A673 (cell line): ENCODE measurements at regions not wholly inside any gene's neighbourhood (a gene's known extent, or its start where the extent isn't known, plus 50 kb on each side); places are given as distances from the start of the nearest gene placed in this dataset.
A peak's percentile ranks its signal among the peaks of the same experiment; 100 is the strongest.

ENCODE experiments used
- BruUV-seq: library from RNA; stranded (reverse); fragments of 400-500 nt; replicated peaks from 2 replicates; lab custom pipeline; 2021; lab: Mats Ljungman, UMichigan
- CTCF ChIA-PET: fragments of 300-600 bp; sonication (Branson Sonifier 250); formaldehyde crosslinking; loops from one replicate; lab custom pipeline; 2022; ENCODE audit warnings: antibody characterized with exemption; lab: Charles Lee
- POLR2A ChIA-PET: fragments of 300-600 bp; sonication (Branson Sonifier 250); formaldehyde crosslinking; loops from one replicate; lab custom pipeline; 2022; ENCODE audit warnings: antibody characterized with exemption; ENCODE audit not compliant: low non-redundant PET; lab: Charles Lee
- DNase-seq: peaks from one replicate; pipeline ENCODE4 v3.0.0-alpha.2; 2015; ENCODE audit warnings: low spot score
- H3K27ac ChIP-seq: fragments of 200-600 bp; sonication (generic); 2 replicates; pipeline ENCODE4 v1.5.1; 2016; ENCODE audit warnings: mixed run types, low read depth, mild to moderate bottlenecking, mixed read lengths, antibody characterized with exemption, low read length; ENCODE audit not compliant: poor library complexity, severe bottlenecking
- H3K27me3 ChIP-seq: fragments of 200-600 bp; sonication (generic); replicated peaks from 2 replicates; pipeline ENCODE4 v1.6.1; 2017; ENCODE audit warnings: mixed run types, low read depth, mild to moderate bottlenecking, mixed read lengths, antibody characterized with exemption, low read length; ENCODE audit not compliant: insufficient read depth, poor library complexity
- H3K36me3 ChIP-seq: fragments of 200-600 bp; sonication (generic); 2 replicates; pipeline ENCODE4 v1.6.1; 2016; ENCODE audit warnings: mixed run types, mild to moderate bottlenecking, mixed read lengths, antibody characterized with exemption, low read length; ENCODE audit not compliant: insufficient read depth, poor library complexity, severe bottlenecking
- H3K4me1 ChIP-seq: fragments of 200-600 bp; sonication (generic); 2 replicates; pipeline ENCODE4 v1.6.1; 2017; ENCODE audit warnings: mixed run types, mild to moderate bottlenecking, mixed read lengths, antibody characterized with exemption, low read length; ENCODE audit not compliant: insufficient read depth, poor library complexity, severe bottlenecking
- H3K4me3 ChIP-seq: fragments of 200-600 bp; sonication (generic); 2 replicates; pipeline ENCODE4 v1.5.1; 2016; ENCODE audit warnings: low read depth, mixed run types, mild to moderate bottlenecking, mixed read lengths, low read length; ENCODE audit not compliant: poor library complexity, severe bottlenecking
- H3K9me3 ChIP-seq: fragments of 200-600 bp; sonication (generic); 2 replicates; pipeline ENCODE4 v1.6.1; 2016; ENCODE audit warnings: mixed run types, low read depth, mild to moderate bottlenecking, mixed read lengths, antibody characterized with exemption, low read length; ENCODE audit not compliant: poor library complexity, severe bottlenecking
- EZH2 ChIP-seq: fragments of 200-600 bp; sonication (generic); IDR thresholded peaks from 2 replicates; pipeline ENCODE4 v1.6.1; 2017; ENCODE audit warnings: borderline replicate concordance, low read depth, mild to moderate bottlenecking, mixed read lengths, antibody characterized with exemption, low read length; ENCODE audit not compliant: poor library complexity, severe bottlenecking
- intact Hi-C: fragments of 100-400 bp; cut with micrococcal nuclease; formaldehyde crosslinking; loops from one replicate; pipeline ENCODE4 v1.10.0; 2022; ENCODE audit not compliant: unreplicated experiment
- TF ChIP-seq, protein P1 (sequence below): fragments of 300-800, 200-600 bp; sonication (generic); conservative IDR thresholded peaks from 2 replicates; pipeline ENCODE4 v1.5.1; 2017; ENCODE audit warnings: low read depth, mild to moderate bottlenecking, antibody characterized with exemption, low read length, moderate library complexity, mixed read lengths

DNA sequence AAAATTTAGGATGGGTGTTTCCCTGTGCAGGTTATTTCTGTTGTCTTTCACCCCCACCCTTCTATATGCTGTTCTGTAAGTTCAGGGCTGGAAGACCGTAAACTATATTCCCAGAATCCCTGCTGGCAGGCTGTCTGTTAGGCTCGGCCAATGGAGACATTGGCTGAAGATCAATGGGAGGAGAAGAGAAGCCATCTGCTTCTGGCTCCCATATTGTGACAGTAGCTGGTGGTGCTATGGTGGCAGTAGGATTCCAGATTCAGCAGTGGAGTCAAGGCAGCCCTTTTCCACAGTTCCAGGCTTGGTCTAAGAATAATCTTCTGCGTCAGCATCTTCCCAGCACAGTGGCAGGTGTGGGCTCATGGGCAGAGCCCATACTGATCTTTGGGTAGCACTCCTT, 226.6 kb downstream of the ABHD5 start:
- no peak overlapping the region for H3K27ac ChIP-seq
- H3K27me3 ChIP-seq, result no peaks in the 10 kb centered on the region
- H3K36me3 ChIP-seq, result no peaks in the 10 kb centered on the region
- no peak for TF ChIP-seq EZH2
- peaks cover 23% of the 10 kb centered on the region for H3K4me1 ChIP-seq
- no TSS peak for BruUV-seq
- POLR2A ChIA-PET, result no interaction called here
- H3K4me3 ChIP-seq, result no peak overlapping the region
- intact Hi-C loops, result no loop called here
- no peaks in the 10 kb centered on the region for H3K9me3 ChIP-seq
- no peak for DNase-seq
- CTCF ChIA-PET, result no interaction called here

DNA sequence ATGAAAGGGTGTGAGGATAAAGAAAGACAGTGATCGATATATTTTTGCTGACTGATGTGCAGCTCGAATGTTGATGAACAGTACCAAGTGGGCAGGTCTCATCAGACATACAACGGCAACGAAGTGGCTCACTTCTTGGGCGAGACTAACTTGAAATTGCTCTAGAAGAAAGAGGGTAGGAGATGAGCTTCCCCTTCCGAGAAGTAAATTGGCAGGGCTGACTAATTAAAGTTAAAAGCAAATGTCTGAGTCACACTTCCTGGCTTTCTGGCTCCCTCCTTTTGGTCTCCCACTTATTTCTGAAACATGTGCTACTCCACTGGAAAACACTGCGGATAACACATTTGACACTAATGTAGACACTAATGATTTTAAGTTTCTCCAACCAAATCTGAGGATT, 228.3 kb downstream of the ABHD5 start:
- POLR2A ChIA-PET, result no interaction called here
- Histone ChIP-seq H3K4me1 (peaks cover 23% of the 10 kb centered on the region), H3K27ac (no peak overlapping the region), H3K9me3 (no peaks in the 10 kb centered on the region), H3K4me3 (no peak overlapping the region), H3K27me3 (no peaks in the 10 kb centered on the region), H3K36me3 (no peaks in the 10 kb centered on the region)
- DNase-seq, result peak; percentile 75
- BruUV-seq, result no TSS peak
- intact Hi-C loops, result no loop called here
- CTCF ChIA-PET, result no interaction called here
- TF ChIP-seq, protein P1, sequence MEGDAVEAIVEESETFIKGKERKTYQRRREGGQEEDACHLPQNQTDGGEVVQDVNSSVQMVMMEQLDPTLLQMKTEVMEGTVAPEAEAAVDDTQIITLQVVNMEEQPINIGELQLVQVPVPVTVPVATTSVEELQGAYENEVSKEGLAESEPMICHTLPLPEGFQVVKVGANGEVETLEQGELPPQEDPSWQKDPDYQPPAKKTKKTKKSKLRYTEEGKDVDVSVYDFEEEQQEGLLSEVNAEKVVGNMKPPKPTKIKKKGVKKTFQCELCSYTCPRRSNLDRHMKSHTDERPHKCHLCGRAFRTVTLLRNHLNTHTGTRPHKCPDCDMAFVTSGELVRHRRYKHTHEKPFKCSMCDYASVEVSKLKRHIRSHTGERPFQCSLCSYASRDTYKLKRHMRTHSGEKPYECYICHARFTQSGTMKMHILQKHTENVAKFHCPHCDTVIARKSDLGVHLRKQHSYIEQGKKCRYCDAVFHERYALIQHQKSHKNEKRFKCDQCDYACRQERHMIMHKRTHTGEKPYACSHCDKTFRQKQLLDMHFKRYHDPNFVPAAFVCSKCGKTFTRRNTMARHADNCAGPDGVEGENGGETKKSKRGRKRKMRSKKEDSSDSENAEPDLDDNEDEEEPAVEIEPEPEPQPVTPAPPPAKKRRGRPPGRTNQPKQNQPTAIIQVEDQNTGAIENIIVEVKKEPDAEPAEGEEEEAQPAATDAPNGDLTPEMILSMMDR, result no peak
- no peak for TF ChIP-seq EZH2

DNA sequence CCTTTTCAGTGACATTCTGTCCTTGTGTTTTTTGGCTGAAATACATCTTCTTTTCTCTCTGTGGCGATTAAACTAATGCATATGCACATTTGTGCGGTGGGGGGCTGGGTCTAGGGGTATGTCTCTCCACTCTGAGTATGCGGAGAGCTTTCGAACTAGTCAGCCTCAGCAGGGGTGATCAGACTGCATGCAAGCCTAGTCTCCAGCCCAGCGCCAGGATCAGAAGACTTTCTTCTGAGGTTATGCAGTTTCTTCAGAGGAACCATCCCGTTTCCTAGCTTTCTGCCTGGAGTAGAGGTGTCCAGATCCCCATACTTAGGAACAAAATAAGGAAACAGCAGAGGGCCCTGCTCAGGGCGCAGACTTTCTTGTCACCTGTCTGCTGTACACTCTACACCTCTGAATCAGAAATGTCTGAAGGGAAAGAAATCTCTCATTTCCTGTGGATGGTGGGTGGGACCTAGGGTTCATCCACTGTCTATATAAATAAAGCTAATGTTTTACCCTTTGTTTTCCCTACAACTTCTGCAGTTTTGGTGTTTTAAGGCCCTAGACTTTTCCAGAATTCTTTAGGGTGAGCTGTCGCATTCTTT, 230.4 kb downstream of the ABHD5 start:
- no peak overlapping the region for H3K27ac ChIP-seq
- no peaks in the 10 kb centered on the region for H3K9me3 ChIP-seq
- peaks cover 23% of the 10 kb centered on the region for H3K4me1 ChIP-seq
- TF ChIP-seq EZH2, result no peak
- TF ChIP-seq, protein P1, result no peak
- peak; percentile 58 for DNase-seq
- intact Hi-C loops, result no loop called here
- no peaks in the 10 kb centered on the region for H3K27me3 ChIP-seq
- H3K4me3 ChIP-seq, result no peak overlapping the region
- no peaks in the 10 kb centered on the region for H3K36me3 ChIP-seq
- POLR2A ChIA-PET, result no interaction called here
- no TSS peak for BruUV-seq
- CTCF ChIA-PET, result no interaction called here

DNA sequence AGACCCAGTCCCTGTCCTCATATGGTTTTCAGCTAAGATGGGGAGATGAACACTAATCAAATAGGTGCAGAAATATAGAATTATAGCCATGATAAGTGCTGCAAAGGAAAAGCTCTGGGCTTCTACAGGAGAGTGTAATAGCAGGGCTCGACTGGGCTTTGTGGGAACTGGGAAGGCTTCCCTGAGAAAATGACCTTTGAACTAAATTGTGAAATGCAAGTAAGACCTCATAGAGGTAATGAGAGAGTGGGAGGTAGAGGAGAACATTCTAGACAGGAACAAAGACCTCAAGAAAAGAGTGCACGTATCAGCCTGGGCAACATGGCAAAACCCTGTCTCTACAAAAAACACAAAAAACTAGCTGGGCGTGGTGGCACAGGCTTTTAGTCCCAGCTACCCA, 231.6 kb downstream of the ABHD5 start:
- ChIA-PET POLR2A (no interaction called here), CTCF (no interaction called here)
- peaks cover 23% of the 10 kb centered on the region for H3K4me1 ChIP-seq
- no peaks in the 10 kb centered on the region for H3K9me3 ChIP-seq
- H3K36me3 ChIP-seq, result no peaks in the 10 kb centered on the region
- no peaks in the 10 kb centered on the region for H3K27me3 ChIP-seq
- no peak for DNase-seq
- H3K4me3 ChIP-seq, result no peak overlapping the region
- no TSS peak for BruUV-seq
- H3K27ac ChIP-seq, result no peak overlapping the region
- no peak for TF ChIP-seq EZH2
- TF ChIP-seq, protein P1, result no peak
- intact Hi-C loops, result no loop called here
